ENCODE measurements at regions not wholly inside any gene's neighbourhood (a gene's known extent, or its start where the extent isn't known, plus 50 kb on each side); places are given as distances from the start of the nearest gene placed in this dataset.

DNA sequence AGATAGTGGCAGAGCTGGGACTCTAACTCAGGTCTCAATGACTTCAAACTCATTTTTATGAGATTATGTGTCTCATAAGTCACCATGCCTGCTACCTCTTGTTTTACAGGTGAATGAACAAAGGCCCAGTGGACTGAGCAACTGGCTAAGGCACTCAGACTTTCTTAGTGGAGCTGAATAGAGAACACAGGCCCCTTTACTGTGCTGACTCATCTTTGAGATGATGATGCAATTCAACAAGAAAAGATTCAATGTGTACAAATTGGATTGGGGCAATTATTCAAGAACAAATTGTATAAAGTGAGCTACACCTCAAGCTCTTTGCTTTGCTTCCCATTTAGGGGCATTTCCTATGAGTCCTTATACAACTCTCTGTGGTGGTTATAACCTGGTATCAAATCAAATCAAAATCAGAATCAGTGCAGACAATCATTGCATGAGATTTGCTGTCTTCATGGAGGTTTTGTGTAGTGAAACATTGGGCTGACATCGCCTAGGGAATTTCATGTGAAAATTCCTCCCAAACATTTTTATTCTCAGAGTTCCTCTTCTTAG is 84.3 kb upstream of the PPP2R2B start:
- H3K9me2 ChIP-seq (ENCODE audit: insufficient read depth, low read length) = no peaks in the 10 kb centered on the region
- DNase-seq (ENCODE audit: low spot score) = no peak
- H2AFZ ChIP-seq (ENCODE audit: low read length) = no peak overlapping the region
- intact Hi-C loops (cut with micrococcal nuclease; ENCODE audit: unreplicated experiment) = no loop called here
- POLR2A ChIA-PET = interaction anchor here (0.6 kb wide), 1 partner anchor 1558 kb away, joined by 5 read pairs; no protein-coding TSS in a partner anchor
- H4K20me1 ChIP-seq (ENCODE audit: insufficient read depth, low read length) = no peaks in the 10 kb centered on the region
- no peak overlapping the region for H3K4me3 ChIP-seq (ENCODE audit: low read depth, low read length, poor library complexity, severe bottlenecking)
- CTCF ChIA-PET (ENCODE audit: unreplicated experiment) = no interaction called here
- no peaks in the 10 kb centered on the region for H3K79me2 ChIP-seq (ENCODE audit: insufficient read depth, low read depth, low read length)
- no peaks in the 10 kb centered on the region for H3K4me1 ChIP-seq (ENCODE audit: insufficient read depth, low read length, poor library complexity, severe bottlenecking)
- TF ChIP-seq, protein P1, sequence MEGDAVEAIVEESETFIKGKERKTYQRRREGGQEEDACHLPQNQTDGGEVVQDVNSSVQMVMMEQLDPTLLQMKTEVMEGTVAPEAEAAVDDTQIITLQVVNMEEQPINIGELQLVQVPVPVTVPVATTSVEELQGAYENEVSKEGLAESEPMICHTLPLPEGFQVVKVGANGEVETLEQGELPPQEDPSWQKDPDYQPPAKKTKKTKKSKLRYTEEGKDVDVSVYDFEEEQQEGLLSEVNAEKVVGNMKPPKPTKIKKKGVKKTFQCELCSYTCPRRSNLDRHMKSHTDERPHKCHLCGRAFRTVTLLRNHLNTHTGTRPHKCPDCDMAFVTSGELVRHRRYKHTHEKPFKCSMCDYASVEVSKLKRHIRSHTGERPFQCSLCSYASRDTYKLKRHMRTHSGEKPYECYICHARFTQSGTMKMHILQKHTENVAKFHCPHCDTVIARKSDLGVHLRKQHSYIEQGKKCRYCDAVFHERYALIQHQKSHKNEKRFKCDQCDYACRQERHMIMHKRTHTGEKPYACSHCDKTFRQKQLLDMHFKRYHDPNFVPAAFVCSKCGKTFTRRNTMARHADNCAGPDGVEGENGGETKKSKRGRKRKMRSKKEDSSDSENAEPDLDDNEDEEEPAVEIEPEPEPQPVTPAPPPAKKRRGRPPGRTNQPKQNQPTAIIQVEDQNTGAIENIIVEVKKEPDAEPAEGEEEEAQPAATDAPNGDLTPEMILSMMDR (conservative IDR thresholded peaks at IDR 0.05; ENCODE audit: low read length) = no peak
- no peak for TF ChIP-seq EZH2phosphoT487 (IDR thresholded peaks at IDR 0.05; ENCODE audit: borderline replicate concordance, low read depth, low read length)
- no peaks in the 10 kb centered on the region for H3K9me3 ChIP-seq (ENCODE audit: low read length)
- no peak overlapping the region for H3K4me2 ChIP-seq (ENCODE audit: low read length)
- no TSS peak for BruUV-seq (replicated peaks)
- H3K27ac ChIP-seq (ENCODE audit: low read depth, low read length, poor library complexity, severe bottlenecking) = no peak overlapping the region
- H3K36me3 ChIP-seq (ENCODE audit: insufficient read depth, low read length) = no peaks in the 10 kb centered on the region

DNA sequence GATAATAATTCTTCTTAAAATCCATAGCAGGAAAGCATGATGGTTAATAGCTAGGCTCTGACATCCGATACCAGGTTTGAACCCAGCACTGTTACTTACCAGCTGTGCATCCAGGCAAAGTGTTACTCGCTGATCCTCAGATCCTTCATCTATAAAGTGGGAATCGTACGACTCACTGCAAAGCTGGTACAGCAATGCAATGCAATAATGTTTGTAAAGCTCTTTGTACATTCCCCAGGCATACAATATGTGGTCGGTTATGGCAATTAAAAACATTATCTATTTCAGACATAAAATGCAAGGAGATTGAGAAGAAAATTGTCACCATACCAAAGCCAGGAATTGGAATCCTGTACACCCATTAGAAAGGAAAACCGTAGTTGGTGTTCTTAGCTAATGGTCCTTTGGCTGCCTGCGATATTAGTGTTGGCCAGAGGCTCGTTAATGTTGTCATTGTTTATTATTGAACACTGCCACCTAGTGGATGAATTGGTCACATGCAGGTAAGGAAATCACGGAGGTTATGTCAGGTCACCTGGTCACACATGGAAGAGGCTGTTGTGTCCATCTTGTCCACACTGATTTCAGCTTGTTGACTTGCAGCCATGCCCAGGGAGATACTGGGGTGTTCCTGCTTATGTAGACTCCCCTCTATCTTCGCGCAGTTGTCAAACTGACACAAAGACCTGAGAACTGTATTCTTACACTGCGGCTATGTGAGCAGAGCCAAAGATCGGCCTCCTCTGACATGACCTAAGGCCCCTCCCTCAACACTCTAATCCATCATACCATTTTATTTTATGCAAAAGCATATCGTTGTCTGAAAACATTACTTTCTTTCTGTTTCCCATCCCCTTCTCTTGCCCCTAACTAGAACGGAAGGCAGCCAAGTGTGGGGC is 87.5 kb upstream of the PPP2R2B start:
- Histone ChIP-seq H2AFZ (ENCODE audit: low read length) (no peak overlapping the region), H3K79me2 (ENCODE audit: insufficient read depth, low read depth, low read length) (no peaks in the 10 kb centered on the region)

More for the DNA sequence above, 87.5 kb upstream of the PPP2R2B start:
- BruUV-seq (replicated peaks) = no TSS peak
- no peaks in the 10 kb centered on the region for H3K36me3 ChIP-seq (ENCODE audit: insufficient read depth, low read length)
- no peak overlapping the region for H3K4me3 ChIP-seq (ENCODE audit: low read depth, low read length, poor library complexity, severe bottlenecking)
- ChIA-PET CTCF (ENCODE audit: unreplicated experiment) (interaction anchor here (0.7 kb wide), 1 partner anchor 16 kb away, joined by 3 read pairs; no protein-coding TSS in a partner anchor), POLR2A (no interaction called here)
- no peaks in the 10 kb centered on the region for H3K9me2 ChIP-seq (ENCODE audit: insufficient read depth, low read length)
- no peaks in the 10 kb centered on the region for H3K4me1 ChIP-seq (ENCODE audit: insufficient read depth, low read length, poor library complexity, severe bottlenecking)
- no peak overlapping the region for H3K27ac ChIP-seq (ENCODE audit: low read depth, low read length, poor library complexity, severe bottlenecking)
- TF ChIP-seq, protein P1 (conservative IDR thresholded peaks at IDR 0.05; ENCODE audit: low read length) = peak; percentile 87
- TF ChIP-seq EZH2phosphoT487 (IDR thresholded peaks at IDR 0.05; ENCODE audit: borderline replicate concordance, low read depth, low read length) = no peak
- no peaks in the 10 kb centered on the region for H3K9me3 ChIP-seq (ENCODE audit: low read length)
- peak; percentile 70 for DNase-seq (ENCODE audit: low spot score)
- H3K4me2 ChIP-seq (ENCODE audit: low read length) = no peak overlapping the region
- intact Hi-C loops (cut with micrococcal nuclease; ENCODE audit: unreplicated experiment) = loop anchor here (1.0 to 2.0 kb wide), 4 partner anchors 304 to 433 kb away; no protein-coding TSS in a partner anchor
- no peaks in the 10 kb centered on the region; the same call in 1 of the 2 replicates for H4K20me1 ChIP-seq (ENCODE audit: insufficient read depth, low read length)
